H9 (cell line): ENCODE measurements at regions not wholly inside any gene's neighbourhood (a gene's known extent, or its start where the extent isn't known, plus 50 kb on each side); places are given as distances from the start of the nearest gene placed in this dataset.
A peak's percentile ranks its signal among the peaks of the same experiment; 100 is the strongest.

ENCODE experiments used
- DNase-seq: peaks from one replicate; pipeline ENCODE4 v3.0.0-alpha.2; 2017
- H2AFZ ChIP-seq: one replicate; pipeline ENCODE4 v1.6.1; 2013; ENCODE audit warnings: mild to moderate bottlenecking, low read length, control low read depth, moderate library complexity
- H2AK5ac ChIP-seq: 2 replicates; pipeline ENCODE4 v1.6.1; 2013; ENCODE audit warnings: low read length, control low read depth, mixed read lengths; ENCODE audit not compliant: insufficient read length
- H2BK120ac ChIP-seq: one replicate; pipeline ENCODE4 v1.6.1; 2013; ENCODE audit warnings: low read depth, mild to moderate bottlenecking, low read length, control low read depth, inconsistent platforms; ENCODE audit not compliant: poor library complexity, severe bottlenecking
- H2BK12ac ChIP-seq: 2 replicates; pipeline ENCODE4 v1.6.1; 2013; ENCODE audit warnings: low read length, control low read depth, mixed read lengths, low read depth; ENCODE audit not compliant: insufficient read length
- H2BK15ac ChIP-seq: 2 replicates; pipeline ENCODE4 v1.6.1; 2013; ENCODE audit warnings: low read depth, low read length, control low read depth
- H2BK20ac ChIP-seq: one replicate; pipeline ENCODE4 v1.6.1; 2013; ENCODE audit warnings: low read depth, mild to moderate bottlenecking, low read length, control low read depth, inconsistent platforms; ENCODE audit not compliant: poor library complexity, severe bottlenecking
- H2BK5ac ChIP-seq: 2 replicates; pipeline ENCODE4 v1.6.1; 2013; ENCODE audit warnings: low read length, control low read depth, mixed read lengths; ENCODE audit not compliant: insufficient read length
- H3K14ac ChIP-seq: 2 replicates; pipeline ENCODE4 v1.6.1; 2013; ENCODE audit warnings: low read length, control low read depth; ENCODE audit not compliant: insufficient read depth
- H3K18ac ChIP-seq: 2 replicates; pipeline ENCODE4 v1.6.1; 2013; ENCODE audit warnings: low read depth, mild to moderate bottlenecking, mixed read lengths, low read length, control low read depth; ENCODE audit not compliant: insufficient read length
- H3K23ac ChIP-seq: 2 replicates; pipeline ENCODE4 v1.6.1; 2013; ENCODE audit warnings: low read length, control low read depth, mixed read lengths, low read depth; ENCODE audit not compliant: insufficient read length
- H3K23me2 ChIP-seq: 2 replicates; pipeline ENCODE4 v1.6.1; 2013; ENCODE audit warnings: low read depth, mild to moderate bottlenecking, mixed read lengths, low read length, control low read depth; ENCODE audit not compliant: insufficient read length, poor library complexity, severe bottlenecking
- H3K27ac ChIP-seq: 2 replicates; pipeline ENCODE4 v1.5.1; 2013; ENCODE audit warnings: low read length, control low read depth, mixed read lengths, low read depth; ENCODE audit not compliant: insufficient read length
- H3K27me3 ChIP-seq: 2 replicates; pipeline ENCODE4 v1.6.1; 2013; ENCODE audit warnings: low read length, control low read depth, inconsistent platforms; ENCODE audit not compliant: insufficient read depth
- H3K4ac ChIP-seq: 2 replicates; pipeline ENCODE4 v1.6.1; 2013; ENCODE audit warnings: low read depth, mild to moderate bottlenecking, control low read depth, inconsistent platforms, low read length, moderate library complexity
- H3K4me1 ChIP-seq: 2 replicates; pipeline ENCODE4 v1.6.1; 2013; ENCODE audit warnings: low read length, control low read depth, inconsistent platforms; ENCODE audit not compliant: insufficient read depth
- H3K4me2 ChIP-seq: 2 replicates; pipeline ENCODE4 v1.6.1; 2013; ENCODE audit warnings: low read length, control low read depth, mixed read lengths; ENCODE audit not compliant: insufficient read length, insufficient read depth
- H3K56ac ChIP-seq: 2 replicates; pipeline ENCODE4 v1.6.1; 2013; ENCODE audit warnings: low read depth, mild to moderate bottlenecking, mixed read lengths, low read length, control low read depth; ENCODE audit not compliant: insufficient read length
- H3K79me1 ChIP-seq: 2 replicates; pipeline ENCODE4 v1.6.1; 2013; ENCODE audit warnings: low read depth, mild to moderate bottlenecking, moderate library complexity, low read length, control low read depth, inconsistent platforms; ENCODE audit not compliant: insufficient read depth, poor library complexity, severe bottlenecking
- H3K79me2 ChIP-seq: 2 replicates; pipeline ENCODE4 v1.6.1; 2013; ENCODE audit warnings: low read length, control low read depth, inconsistent platforms; ENCODE audit not compliant: insufficient read depth
- H3K9ac ChIP-seq: 2 replicates; pipeline ENCODE4 v1.6.1; 2013; ENCODE audit warnings: low read length, control low read depth, mixed read lengths; ENCODE audit not compliant: insufficient read length; ENCODE audit errors: extremely low read depth
- H3K9me3 ChIP-seq: one replicate; pipeline ENCODE4 v1.6.1; 2013; ENCODE audit warnings: low read depth, low read length, inconsistent platforms; ENCODE audit not compliant: control insufficient read depth
- H3T11ph ChIP-seq: one replicate; pipeline ENCODE4 v1.6.1; 2013; ENCODE audit warnings: mild to moderate bottlenecking, low read length, control low read depth, inconsistent platforms
- H4K20me1 ChIP-seq: one replicate; pipeline ENCODE4 v1.6.1; 2013; ENCODE audit not compliant: control insufficient read depth, insufficient read length, insufficient read depth
- H4K5ac ChIP-seq: 2 replicates; pipeline ENCODE4 v1.6.1; 2013; ENCODE audit warnings: low read depth, mild to moderate bottlenecking, mixed read lengths, low read length, control low read depth; ENCODE audit not compliant: insufficient read length
- H4K8ac ChIP-seq: replicated peaks from 2 replicates; pipeline ENCODE4 v1.6.1; 2013; ENCODE audit warnings: low read length, control low read depth, mixed read lengths, low read depth; ENCODE audit not compliant: insufficient read length
- H4K91ac ChIP-seq: 2 replicates; pipeline ENCODE4 v1.6.1; 2013; ENCODE audit warnings: low read depth, mild to moderate bottlenecking, moderate library complexity, mixed read lengths, low read length, control low read depth; ENCODE audit not compliant: insufficient read length
- H3K27ac Mint-ChIP-seq, 3 experiments: 2 replicates in 2 of 3; 3 replicates in 1 of 3; pipeline ENCODE4 v1.8.0; 2020 to 2021; ENCODE audit warnings: mixed read lengths in 3 of 3, mild to moderate bottlenecking in 1 of 3, moderate library complexity in 1 of 3
- H3K27me3 Mint-ChIP-seq: 2 replicates; pipeline ENCODE4 v1.8.0; 2021; ENCODE audit warnings: low read depth, mild to moderate bottlenecking, moderate library complexity, mixed read lengths
- H3K36me3 Mint-ChIP-seq, 3 experiments: 2 replicates in 2 of 3; 3 replicates in 1 of 3; pipeline ENCODE4 v1.8.0; 2020 to 2021; ENCODE audit warnings: low read depth in 3 of 3, mixed read lengths in 3 of 3; ENCODE audit not compliant: insufficient read depth in 1 of 3
- H3K4me1 Mint-ChIP-seq, 2 experiments: 2 replicates each; pipeline ENCODE4 v1.8.0; 2020; ENCODE audit warnings: mixed read lengths in 2 of 2
- H3K4me3 Mint-ChIP-seq, 2 experiments: 2 replicates in 1 of 2; 3 replicates in 1 of 2; pipeline ENCODE4 v1.8.0; 2020 to 2021; ENCODE audit warnings: mild to moderate bottlenecking in 2 of 2, mixed read lengths in 2 of 2, moderate library complexity in 1 of 2
- H3K9me3 Mint-ChIP-seq, 2 experiments: 2 replicates in 1 of 2; 3 replicates in 1 of 2; pipeline ENCODE4 v1.8.0; 2020; ENCODE audit warnings: mild to moderate bottlenecking in 2 of 2, mixed read lengths in 2 of 2, moderate library complexity in 1 of 2
- CTCF ChIP-seq: fragments of 200-600 bp; sonication (generic); conservative IDR thresholded peaks from 3 replicates; pipeline ENCODE4 v1.8.0; 2021; ENCODE audit warnings: antibody characterized with exemption, mild to moderate bottlenecking
- WGBS: extraction: QIAGEN DNeasy Blood & Tissue Kit; methylation state at CpG from one replicate; pipeline ENCODE4 v1.1.7; 2013; ENCODE audit warnings: missing lambda C conversion rate, low lambda C conversion rate, mixed read lengths; ENCODE audit not compliant: insufficient read length; ENCODE audit errors: extremely low coverage; 5-methylcytosine and 5-hydroxymethylcytosine counted together

- H3K18ac ChIP-seq, result no peak overlapping the region
- H3K23me2 ChIP-seq, result no peaks in the 10 kb centered on the region
- WGBS, result no CpG with 5 or more reads among the region's 8 CpGs
- no peak overlapping the region for H2BK120ac ChIP-seq
- TF ChIP-seq CTCF, result no peak
- H4K91ac ChIP-seq, result no peak overlapping the region
- H4K20me1 ChIP-seq, result no peaks in the 10 kb centered on the region
- H2AFZ ChIP-seq, result no peak overlapping the region
- Mint-ChIP-seq H3K9me3 (peaks cover 8 to 9% of the 10 kb centered on the region in 2 experiments; a peak in 4 of 5 replicates), H3K4me1 (no peaks in the 10 kb centered on the region), H3K4me3 (no peak overlapping the region), H3K36me3 (peaks cover 1 to 6% (median 5%) of the 10 kb centered on the region in 3 experiments; a peak in 2 of 7 replicates), H3K27ac (0 out of 7 replicates have a peak overlapping the region, but pooled peaks of 1 of the 3 experiments have one; percentile 8), H3K27me3 (peaks cover 2% of the 10 kb centered on the region; the same call in 1 of the 2 replicates)
- H3K9me3 ChIP-seq, result no peaks in the 10 kb centered on the region
- H4K5ac ChIP-seq, result no peak overlapping the region
- H3K27me3 ChIP-seq, result no peaks in the 10 kb centered on the region
- H3K79me1 ChIP-seq, result no peaks in the 10 kb centered on the region
- no peaks in the 10 kb centered on the region for H3K4me1 ChIP-seq
- no peak overlapping the region for H2BK12ac ChIP-seq
- no peak overlapping the region for H3K56ac ChIP-seq
- H4K8ac ChIP-seq, result no peak overlapping the region
- H3K79me2 ChIP-seq, result no peaks in the 10 kb centered on the region
- no peak overlapping the region for H3K27ac ChIP-seq
- H3K4me2 ChIP-seq, result no peak overlapping the region
- H3K4ac ChIP-seq, result no peak overlapping the region
- H2BK5ac ChIP-seq, result no peak overlapping the region
- no peak overlapping the region for H3T11ph ChIP-seq
- H3K9ac ChIP-seq, result no peak overlapping the region
- no peak overlapping the region for H2AK5ac ChIP-seq
- DNase-seq, result no peak
- no peak overlapping the region for H3K23ac ChIP-seq
- no peak overlapping the region for H2BK20ac ChIP-seq
- no peak overlapping the region for H3K14ac ChIP-seq
- no peak overlapping the region for H2BK15ac ChIP-seq
Observed at GRCh38 chr5:82748688-82749460, 328.3 kb downstream of the TMEM167A start.
